Fibroblast of lung (primary cell): ENCODE measurements at regions not wholly inside any gene's neighbourhood (a gene's known extent, or its start where the extent isn't known, plus 50 kb on each side); places are given as distances from the start of the nearest gene placed in this dataset.

Experiments
- CTCF ChIP-seq, 2 donors: IDR thresholded peaks in 1 of 2; conservative IDR thresholded peaks in 1 of 2; 1 replicate in 1 of 2; 2 replicates in 1 of 2; pipeline ENCODE4 v1.5.1; 2011 to 2012; ENCODE audit warnings: low read length in 2 of 2, control low read depth in 1 of 2, inconsistent platforms in 1 of 2, low read depth in 1 of 2, mild to moderate bottlenecking in 1 of 2
- EZH2 ChIP-seq: IDR thresholded peaks from 2 replicates; pipeline ENCODE4 v1.5.1; 2012; ENCODE audit warnings: low read length, control low read depth, mild to moderate bottlenecking; ENCODE audit errors: missing control alignments

GRCh38 chr5:53831496-53831895 lies 271.1 kb downstream of the NDUFS4 start:
- no peak for TF ChIP-seq CTCF (conservative IDR thresholded peaks at IDR 0.05 in 1 of 2, IDR thresholded peaks at IDR 0.05 in 1 of 2; ENCODE audit: low read depth in 1 of 2, low read length in 2 of 2)
- no peak for TF ChIP-seq EZH2
